SK-N-MC (cell line): ENCODE measurements at regions not wholly inside any gene's neighbourhood (a gene's known extent, or its start where the extent isn't known, plus 50 kb on each side); places are given as distances from the start of the nearest gene placed in this dataset.

Experiments
- EZH2 ChIP-seq: fragments of 200-600 bp; sonication (generic); IDR thresholded peaks from one replicate; pipeline ENCODE4 v1.6.1; 2017; ENCODE audit warnings: antibody characterized with exemption
- POLR2AphosphoS5 ChIP-seq: IDR thresholded peaks from 2 replicates; pipeline ENCODE4 v1.6.1; 2012; ENCODE audit warnings: mild to moderate bottlenecking, low read depth, low read length, borderline replicate concordance

DNA sequence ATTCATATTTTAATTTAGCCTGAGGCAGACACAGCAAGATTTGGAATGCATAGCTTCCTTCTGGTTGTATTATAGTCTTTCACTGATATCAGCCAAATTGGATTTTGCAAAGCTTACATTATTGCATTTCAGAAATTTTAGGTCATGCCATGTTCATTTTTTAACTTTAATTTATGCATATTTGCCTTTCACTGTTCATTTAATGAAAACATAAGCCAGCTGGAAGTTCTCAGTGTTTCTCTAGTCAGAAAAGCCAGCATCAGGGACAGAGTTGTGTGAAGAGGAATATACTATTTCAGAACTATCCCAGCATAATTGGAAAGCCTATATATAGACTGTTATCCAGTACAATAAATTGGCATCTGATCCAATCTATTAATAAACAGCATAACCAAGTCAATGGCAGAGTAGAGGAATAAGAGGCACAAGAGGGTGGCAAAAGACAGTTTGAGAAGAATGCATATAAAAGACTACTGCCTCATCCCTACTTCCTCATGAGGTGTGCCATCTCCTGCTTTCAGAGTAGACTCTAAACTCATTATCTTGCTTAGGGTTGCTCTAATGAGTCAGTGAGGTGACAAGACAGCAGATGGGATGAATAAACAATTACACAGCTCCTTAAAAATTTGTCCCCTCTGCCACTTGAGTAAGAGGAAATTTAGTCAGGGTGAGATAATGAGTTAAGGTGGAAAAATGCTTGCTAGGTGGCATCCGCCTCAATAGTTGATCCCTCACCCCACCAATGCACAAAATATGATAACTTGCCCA is 159.8 kb upstream of the HCRTR2 start:
- TF ChIP-seq POLR2AphosphoS5 (no peak; the same call in 1 of the 2 replicates), EZH2 (no peak)
